ENCODE measurements at regions not wholly inside any gene's neighbourhood (a gene's known extent, or its start where the extent isn't known, plus 50 kb on each side); places are given as distances from the start of the nearest gene placed in this dataset.

GRCh38 chr10:107422681-107423080 is 258.2 kb upstream of the SORCS1 start:
- no peak for DNase-seq (ENCODE audit: low spot score)
- Histone ChIP-seq H3K9ac (ENCODE audit: low read depth in 1 of 2, low read length in 2 of 2) (no peak overlapping the region), H3K27ac (ENCODE audit: low read depth in 1 of 2, low read length in 2 of 2) (no peak overlapping the region), H3K27me3 (ENCODE audit: control insufficient read depth in 4 of 4, insufficient read depth in 4 of 4, low read length in 3 of 4) (no peaks in the 10 kb centered on the region), H3K36me3 (ENCODE audit: control insufficient read depth in 4 of 4, insufficient read depth in 3 of 4, low read depth in 1 of 4, low read length in 3 of 4) (no peaks in the 10 kb centered on the region), H3K9me3 (ENCODE audit: control insufficient read depth in 4 of 4, low read length in 3 of 4) (no peaks in the 10 kb centered on the region), H3K4me3 (ENCODE audit: low read depth in 1 of 3, low read length in 3 of 3) (no peak overlapping the region), H3K4me1 (ENCODE audit: control insufficient read depth in 4 of 4, insufficient read depth in 4 of 4, low read length in 3 of 4) (no peaks in the 10 kb centered on the region)
- TF ChIP-seq RXRA (IDR thresholded peaks at IDR 0.05) = no peak
- no peak for TF ChIP-seq TAF1 (conservative IDR thresholded peaks at IDR 0.05)
- no peak for TF ChIP-seq ZBTB33 (IDR thresholded peaks at IDR 0.05)
- no peak for TF ChIP-seq JUND (IDR thresholded peaks at IDR 0.05)
- no peak for TF ChIP-seq HNF4G (IDR thresholded peaks at IDR 0.05)
- TF ChIP-seq CTCF (IDR thresholded peaks at IDR 0.05; ENCODE audit: low read depth, low read length, missing input control) = no peak
- TF ChIP-seq GABPA (IDR thresholded peaks at IDR 0.05 in 1 of 2, conservative IDR thresholded peaks at IDR 0.05 in 1 of 2) = no peak
- no peak for TF ChIP-seq FOXA1 (IDR thresholded peaks at IDR 0.05)
- no peak for TF ChIP-seq ATF3 (IDR thresholded peaks at IDR 0.05)
- TF ChIP-seq YY1 (IDR thresholded peaks at IDR 0.05) = no peak
- no peak for TF ChIP-seq NR2F2 (IDR thresholded peaks at IDR 0.05)
- no peak for TF ChIP-seq SP1 (IDR thresholded peaks at IDR 0.05)
- TF ChIP-seq REST (IDR thresholded peaks at IDR 0.05) = no peak
- no peak for TF ChIP-seq EGR1 (IDR thresholded peaks at IDR 0.05; ENCODE audit: low read depth in 2 of 2)
- TF ChIP-seq HNF4A (conservative IDR thresholded peaks at IDR 0.05) = no peak
- no peak for TF ChIP-seq RAD21 (IDR thresholded peaks at IDR 0.05)
- TF ChIP-seq FOXA2 (IDR thresholded peaks at IDR 0.05) = no peak
- no peak for TF ChIP-seq MAX (IDR thresholded peaks at IDR 0.05)
- 81% methylated on average over 2 of the region's 2 CpGs for WGBS

All from liver (tissue), 8 donors.